Left lung (tissue), 4 donors: ENCODE measurements at regions not wholly inside any gene's neighbourhood (a gene's known extent, or its start where the extent isn't known, plus 50 kb on each side); places are given as distances from the start of the nearest gene placed in this dataset.

Source experiments
- ATAC-seq: fragments of 200-7000 bp; cut with Tn5 transposase; one replicate; pipeline ENCODE4 v1.9.1; 2020; ENCODE audit warnings: moderate library complexity
- DNase-seq, 4 donors: peaks; one replicate each; pipeline ENCODE4 v3.0.0-alpha.2; 2013 to 2020
- H3K27ac ChIP-seq, 2 donors: fragments of 200-600 bp; sonication (generic) in 1 of 2; one replicate each; pipeline versions ENCODE4 v1.5.0 to v1.8.0; 2020 to 2021
- H3K27me3 ChIP-seq, 2 donors: fragments of 200-600 bp; sonication (generic) in 1 of 2; one replicate each; pipeline versions ENCODE4 v1.5.0 to v1.8.0; 2020 to 2021
- H3K36me3 ChIP-seq, 2 donors: fragments of 200-600 bp; sonication (generic) in 1 of 2; one replicate each; pipeline versions ENCODE4 v1.5.0 to v1.8.0; 2020 to 2021
- H3K4me1 ChIP-seq, 2 donors: fragments of 200-600 bp; one replicate each; pipeline ENCODE4 v1.8.0; 2021
- H3K4me3 ChIP-seq, 2 donors: fragments of 200-600 bp; sonication (generic) in 1 of 2; one replicate each; pipeline versions ENCODE4 v1.5.0 to v1.8.0; 2020 to 2021; ENCODE audit warnings: mild to moderate bottlenecking in 1 of 2
- H3K9me3 ChIP-seq, 2 donors: fragments of 200-600 bp; sonication (generic) in 1 of 2; one replicate each; pipeline versions ENCODE4 v1.5.0 to v1.8.0; 2020 to 2021
- intact Hi-C, 2 donors: fragments of 100-400 bp; cut with DNase I; formaldehyde crosslinking; loops; one replicate each; pipeline versions ENCODE4 v1.11.2 to v1.14.2; 2022
- TF ChIP-seq, protein P1 (sequence below), 2 donors: fragments of 200-600 bp; sonication (generic) in 1 of 2; IDR thresholded peaks; one replicate each; pipeline versions ENCODE4 v1.5.0 to v1.8.0; 2021; ENCODE audit warnings: antibody characterized with exemption in 2 of 2
- donor health status: DM: no; HTN: yes; CAD: no.
- donor health status: DM: no; HTN: no; CAD: no.

- no peaks in the 10 kb centered on the region for H3K9me3 ChIP-seq
- TF ChIP-seq, protein P1, sequence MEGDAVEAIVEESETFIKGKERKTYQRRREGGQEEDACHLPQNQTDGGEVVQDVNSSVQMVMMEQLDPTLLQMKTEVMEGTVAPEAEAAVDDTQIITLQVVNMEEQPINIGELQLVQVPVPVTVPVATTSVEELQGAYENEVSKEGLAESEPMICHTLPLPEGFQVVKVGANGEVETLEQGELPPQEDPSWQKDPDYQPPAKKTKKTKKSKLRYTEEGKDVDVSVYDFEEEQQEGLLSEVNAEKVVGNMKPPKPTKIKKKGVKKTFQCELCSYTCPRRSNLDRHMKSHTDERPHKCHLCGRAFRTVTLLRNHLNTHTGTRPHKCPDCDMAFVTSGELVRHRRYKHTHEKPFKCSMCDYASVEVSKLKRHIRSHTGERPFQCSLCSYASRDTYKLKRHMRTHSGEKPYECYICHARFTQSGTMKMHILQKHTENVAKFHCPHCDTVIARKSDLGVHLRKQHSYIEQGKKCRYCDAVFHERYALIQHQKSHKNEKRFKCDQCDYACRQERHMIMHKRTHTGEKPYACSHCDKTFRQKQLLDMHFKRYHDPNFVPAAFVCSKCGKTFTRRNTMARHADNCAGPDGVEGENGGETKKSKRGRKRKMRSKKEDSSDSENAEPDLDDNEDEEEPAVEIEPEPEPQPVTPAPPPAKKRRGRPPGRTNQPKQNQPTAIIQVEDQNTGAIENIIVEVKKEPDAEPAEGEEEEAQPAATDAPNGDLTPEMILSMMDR (IDR thresholded peaks at IDR 0.05) = no peak
- intact Hi-C loops = no loop called here
- H3K27ac ChIP-seq = no peak overlapping the region
- H3K4me1 ChIP-seq = peaks cover 0 to under 1% of the 10 kb centered on the region in 2 donors
- H3K27me3 ChIP-seq = no peaks in the 10 kb centered on the region
- no peaks in the 10 kb centered on the region for H3K36me3 ChIP-seq
- no peak overlapping the region for H3K4me3 ChIP-seq
- no peak for DNase-seq
- no peak for ATAC-seq
Measured at GRCh38 chr6:12613811-12614210, 102.8 kb upstream of the PHACTR1 start.

- Histone ChIP-seq H3K9me3 (no peaks in the 10 kb centered on the region), H3K27me3 (no peaks in the 10 kb centered on the region), H3K4me3 (no peak overlapping the region), H3K36me3 (no peaks in the 10 kb centered on the region), H3K27ac (no peak overlapping the region), H3K4me1 (no peaks in the 10 kb centered on the region)
- no peak for DNase-seq
- TF ChIP-seq, protein P1 (IDR thresholded peaks at IDR 0.05) = no peak
- ATAC-seq = no peak
- intact Hi-C loops = no loop called here
Measured at GRCh38 chr6:12614456-12614855, 102.1 kb upstream of the PHACTR1 start.

GRCh38 chr6:12618296-12618695 lies 98.3 kb upstream of the PHACTR1 start:
- Histone ChIP-seq H3K36me3 (no peaks in the 10 kb centered on the region), H3K27ac (no peak overlapping the region), H3K9me3 (no peaks in the 10 kb centered on the region), H3K4me3 (no peak overlapping the region), H3K4me1 (peaks cover 0 to 6% of the 10 kb centered on the region in 2 donors), H3K27me3 (no peaks in the 10 kb centered on the region)
- intact Hi-C loops = no loop called here
- ATAC-seq = no peak
- TF ChIP-seq, protein P1 (IDR thresholded peaks at IDR 0.05) = no peak
- no peak for DNase-seq

DNA sequence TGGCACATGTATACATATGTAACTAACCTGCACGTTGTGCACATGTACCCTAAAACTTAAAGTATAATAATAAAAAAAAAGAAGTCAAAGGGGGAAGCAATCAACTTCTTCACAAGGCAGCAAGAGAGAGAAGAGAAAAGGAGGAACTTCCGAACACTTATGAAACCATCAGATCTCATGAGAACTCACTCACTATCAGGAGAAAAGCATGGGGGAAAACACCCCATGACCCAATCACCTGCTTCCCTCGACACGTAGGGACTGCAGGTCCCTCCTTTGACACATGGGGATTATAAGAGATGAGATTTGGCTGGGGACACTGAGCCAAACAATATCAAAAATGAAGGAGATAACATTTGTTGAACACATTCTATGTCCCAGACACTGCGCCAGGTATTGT lies 94.8 kb upstream of the PHACTR1 start:
- TF ChIP-seq, protein P1 (IDR thresholded peaks at IDR 0.05) = no peak
- no peak overlapping the region for H3K27ac ChIP-seq
- H3K27me3 ChIP-seq = no peaks in the 10 kb centered on the region
- no peaks in the 10 kb centered on the region for H3K9me3 ChIP-seq
- peaks cover 0 to 6% of the 10 kb centered on the region in 2 donors for H3K4me1 ChIP-seq
- intact Hi-C loops = no loop called here
- no peaks in the 10 kb centered on the region for H3K36me3 ChIP-seq
- H3K4me3 ChIP-seq = no peak overlapping the region
- ATAC-seq (no peak), DNase-seq (peak in 1 of 4 donors; percentile 33)

DNA sequence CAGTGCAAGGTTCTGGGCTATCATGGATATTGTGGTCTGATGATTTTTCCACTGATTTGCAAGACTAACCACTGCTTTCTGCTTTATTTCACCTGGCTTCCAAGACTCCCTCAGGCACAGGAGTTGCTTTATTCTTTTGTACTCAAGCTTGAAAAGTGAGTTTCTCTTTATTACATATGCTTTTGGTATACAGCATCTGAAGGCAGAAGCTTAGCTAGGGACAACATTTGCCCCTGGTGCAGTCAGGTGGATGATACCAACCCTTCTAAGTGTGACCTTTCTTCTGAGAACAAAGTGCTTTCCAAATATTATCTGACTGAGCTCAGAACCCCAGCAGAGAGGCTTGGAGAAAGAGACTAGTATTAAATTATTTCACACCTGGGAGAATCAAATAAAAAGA lies 94.0 kb upstream of the PHACTR1 start:
- Histone ChIP-seq H3K27ac (no peak overlapping the region), H3K36me3 (no peaks in the 10 kb centered on the region), H3K4me3 (no peak overlapping the region)

More for the DNA sequence above, 94.0 kb upstream of the PHACTR1 start:
- H3K27me3 ChIP-seq = no peaks in the 10 kb centered on the region
- H3K9me3 ChIP-seq = no peaks in the 10 kb centered on the region
- H3K4me1 ChIP-seq = peaks cover 0 to 6% of the 10 kb centered on the region in 2 donors
- ATAC-seq (no peak), DNase-seq (no peak)
- TF ChIP-seq, protein P1 (IDR thresholded peaks at IDR 0.05) = no peak
- intact Hi-C loops = no loop called here
